GM23338 (cell line): ENCODE measurements at regions not wholly inside any gene's neighbourhood (a gene's known extent, or its start where the extent isn't known, plus 50 kb on each side); places are given as distances from the start of the nearest gene placed in this dataset.

Experiments
- CREB1 ChIP-seq: fragments of 250-450 bp; sonication (Bioruptor Pico); IDR thresholded peaks from 2 replicates; pipeline ENCODE4 v1.5.0; 2020; ENCODE audit warnings: low read depth, mild to moderate bottlenecking, moderate library complexity
- CTCF ChIP-seq, 2 experiments: fragments of 200-600 bp in 1 of 2; sonication (generic) in 1 of 2; conservative IDR thresholded peaks; 2 replicates each; pipeline versions ENCODE4 v1.5.1 to v1.6.1; 2016 to 2017; ENCODE audit warnings: antibody characterized with exemption in 2 of 2, low read depth in 2 of 2, mild to moderate bottlenecking in 2 of 2, moderate library complexity in 1 of 2
- ETS1 ChIP-seq: IDR thresholded peaks from 2 replicates; pipeline ENCODE4 v1.6.1; 2016; ENCODE audit warnings: antibody characterized with exemption
- EZH2 ChIP-seq: fragments of 200-600 bp; sonication (generic); IDR thresholded peaks from one replicate; pipeline ENCODE4 v1.8.0; 2017; ENCODE audit warnings: antibody characterized with exemption, mild to moderate bottlenecking, low read depth; ENCODE audit not compliant: unreplicated experiment
- EZH2phosphoT487 ChIP-seq: fragments of 200-600 bp; sonication (generic); IDR thresholded peaks from one replicate; pipeline ENCODE4 v1.8.1; 2018; ENCODE audit warnings: antibody characterized with exemption; ENCODE audit not compliant: unreplicated experiment
- JUNB ChIP-seq: IDR thresholded peaks from one replicate; pipeline ENCODE4 v1.6.1; 2016; ENCODE audit warnings: antibody characterized with exemption; ENCODE audit not compliant: unreplicated experiment
- NANOG ChIP-seq: IDR thresholded peaks from 2 replicates; pipeline ENCODE4 v1.6.1; 2016; ENCODE audit warnings: antibody characterized with exemption, borderline replicate concordance
- POLR2AphosphoS5 ChIP-seq: IDR thresholded peaks from 2 replicates; pipeline ENCODE4 v1.6.1; 2016; ENCODE audit warnings: antibody characterized with exemption, low read depth
- REST ChIP-seq: IDR thresholded peaks from one replicate; pipeline ENCODE4 v1.6.1; 2018; ENCODE audit warnings: antibody characterized with exemption; ENCODE audit not compliant: unreplicated experiment
- STAT1 ChIP-seq: IDR thresholded peaks from one replicate; pipeline ENCODE4 v1.6.1; 2016; ENCODE audit warnings: antibody characterized with exemption; ENCODE audit not compliant: unreplicated experiment
- ZNF114 ChIP-seq: fragments of 250-450 bp; sonication (Bioruptor Pico); IDR thresholded peaks from 2 replicates; pipeline ENCODE4 v1.5.0; 2020; ENCODE audit warnings: mild to moderate bottlenecking, moderate library complexity
- ZNF331 ChIP-seq: fragments of 250-450 bp; sonication (Bioruptor Pico); IDR thresholded peaks from 2 replicates; pipeline ENCODE4 v1.5.0; 2020; ENCODE audit warnings: low read depth, mild to moderate bottlenecking, moderate library complexity
- ZNF462 ChIP-seq: fragments of 250-450 bp; sonication (Bioruptor Pico); IDR thresholded peaks from 2 replicates; pipeline ENCODE4 v1.5.0; 2020; ENCODE audit warnings: mild to moderate bottlenecking, moderate library complexity

GRCh38 chr2:215851696-215852095, 161.7 kb downstream of the MREG start:
- TF ChIP-seq CTCF (conservative IDR thresholded peaks at IDR 0.05; ENCODE audit: low read depth in 2 of 2) = no peak
- TF ChIP-seq STAT1 = no peak
- no peak for TF ChIP-seq EZH2
- no peak for TF ChIP-seq CREB1 (CRISPR knock-in tag)
- no peak for TF ChIP-seq NANOG
- TF ChIP-seq ZNF331 (CRISPR knock-in tag) = no peak
- no peak for TF ChIP-seq REST
- TF ChIP-seq ETS1 = no peak
- no peak for TF ChIP-seq POLR2AphosphoS5
- no peak for TF ChIP-seq EZH2phosphoT487
- TF ChIP-seq JUNB = no peak
- TF ChIP-seq ZNF462 (CRISPR knock-in tag) = no peak
- TF ChIP-seq ZNF114 (CRISPR knock-in tag) = no peak
